OCI-LY1 (cell line): ENCODE measurements at regions not wholly inside any gene's neighbourhood (a gene's known extent, or its start where the extent isn't known, plus 50 kb on each side); places are given as distances from the start of the nearest gene placed in this dataset.
"Not testable (repeated sequence)": the region's sequence is repeated elsewhere in the genome, so short reads cannot be mapped to it uniquely, and the experiment has no call there.

Source experiments
- H2AFZ ChIP-seq: fragments of 200-600 bp; sonication (generic), shearing (Covaris generic); 2 replicates; pipeline ENCODE4 v1.6.0; 2014; ENCODE audit warnings: antibody characterized with exemption, mild to moderate bottlenecking, low read length
- H3F3A ChIP-seq: fragments of 200-600 bp; sonication (generic), shearing (Covaris generic); 2 replicates; pipeline ENCODE4 v1.6.0; 2014; ENCODE audit warnings: mild to moderate bottlenecking, antibody characterized with exemption, low read length, moderate library complexity; ENCODE audit not compliant: insufficient read depth
- H3K27ac ChIP-seq: fragments of 200-600 bp; sonication (generic); 2 replicates; pipeline ENCODE4 v1.5.1; 2014; ENCODE audit warnings: low read length, mixed run types, mild to moderate bottlenecking, low read depth; ENCODE audit not compliant: poor library complexity, severe bottlenecking
- H3K27me3 ChIP-seq: fragments of 200-600 bp; sonication (generic); 2 replicates; pipeline ENCODE4 v1.6.0; 2014; ENCODE audit warnings: antibody characterized with exemption, mild to moderate bottlenecking, low read length, moderate library complexity; ENCODE audit not compliant: insufficient read depth
- H3K36me3 ChIP-seq: fragments of 200-600 bp; sonication (generic); 2 replicates; pipeline ENCODE4 v1.6.1; 2014; ENCODE audit warnings: mild to moderate bottlenecking, antibody characterized with exemption, low read length, moderate library complexity, mixed read lengths; ENCODE audit not compliant: insufficient read depth
- H3K4me1 ChIP-seq: fragments of 200-600 bp; sonication (generic); 2 replicates; pipeline ENCODE4 v1.5.1; 2014; ENCODE audit warnings: mild to moderate bottlenecking, low read length, moderate library complexity; ENCODE audit not compliant: insufficient read depth, severe bottlenecking
- H3K4me2 ChIP-seq: fragments of 200-600 bp; sonication (generic), shearing (Covaris generic); 2 replicates; pipeline ENCODE4 v1.6.1; 2014; ENCODE audit warnings: low read length
- H3K4me3 ChIP-seq: fragments of 200-600 bp; sonication (generic); 2 replicates; pipeline ENCODE4 v1.5.1; 2014; ENCODE audit warnings: low read length, low read depth, mild to moderate bottlenecking, mixed read lengths; ENCODE audit not compliant: poor library complexity, severe bottlenecking
- H3K79me2 ChIP-seq: fragments of 200-600 bp; shearing (Covaris generic); 2 replicates; pipeline ENCODE4 v1.6.1; 2016; ENCODE audit warnings: mixed run types, low read length, mixed read lengths; ENCODE audit not compliant: insufficient read depth
- H3K9ac ChIP-seq: fragments of 200-600 bp; sonication (generic), shearing (Covaris generic); 2 replicates; pipeline ENCODE4 v1.6.1; 2014; ENCODE audit warnings: mild to moderate bottlenecking, low read length, mixed read lengths
- H3K9me2 ChIP-seq: fragments of 200-600 bp; sonication (generic), shearing (Covaris generic); 2 replicates; pipeline ENCODE4 v1.6.1; 2014; ENCODE audit warnings: low read depth, mild to moderate bottlenecking, low read length, mixed read lengths
- H3K9me3 ChIP-seq: fragments of 200-600 bp; shearing (Covaris generic); 2 replicates; pipeline ENCODE4 v1.6.1; 2014; ENCODE audit warnings: low read length, mixed read lengths
- H4K20me1 ChIP-seq: fragments of 200-600 bp; sonication (generic), shearing (Covaris generic); 2 replicates; pipeline ENCODE4 v1.6.0; 2016; ENCODE audit warnings: mild to moderate bottlenecking, low read length; ENCODE audit not compliant: insufficient read depth
- CTCF ChIP-seq: fragments of 200-600 bp; sonication (generic), shearing (Covaris generic); IDR thresholded peaks from 2 replicates; pipeline ENCODE4 v1.5.1; 2017; ENCODE audit warnings: mild to moderate bottlenecking, antibody characterized with exemption, low read length, moderate library complexity, mixed read lengths
- EZH2 ChIP-seq: fragments of 200-600 bp; sonication (generic), shearing (Covaris generic); IDR thresholded peaks from 2 replicates; pipeline ENCODE4 v1.8.0; 2017; ENCODE audit warnings: borderline replicate concordance, mixed run types, mild to moderate bottlenecking, antibody characterized with exemption, low read length, moderate library complexity, mixed read lengths

GRCh38 chr6:81948861-81949260, 196.4 kb upstream of the TENT5A start:
- Histone ChIP-seq H3K27ac (no peak overlapping the region), H3K9me2 (no peaks in the 10 kb centered on the region), H3K4me1 (no peaks in the 10 kb centered on the region), H3K27me3 (no peaks in the 10 kb centered on the region), H4K20me1 (no peaks in the 10 kb centered on the region), H3F3A (no peaks in the 10 kb centered on the region; the same call in 1 of the 2 replicates), H2AFZ (no peak overlapping the region), H3K4me3 (no peak overlapping the region), H3K79me2 (no peaks in the 10 kb centered on the region), H3K9me3 (no peaks in the 10 kb centered on the region), H3K4me2 (no peak overlapping the region), H3K9ac (no peak overlapping the region), H3K36me3 (no peaks in the 10 kb centered on the region)
- TF ChIP-seq EZH2: no peak

- not testable (repeated sequence) for H3K4me2 ChIP-seq, H4K20me1 ChIP-seq, H3F3A ChIP-seq, H3K27ac ChIP-seq, H3K4me1 ChIP-seq, H3K79me2 ChIP-seq, H3K9me3 ChIP-seq, H3K27me3 ChIP-seq, H3K36me3 ChIP-seq, H3K9me2 ChIP-seq, H2AFZ ChIP-seq, H3K4me3 ChIP-seq, H3K9ac ChIP-seq
Measured at GRCh38 chr6:81948196-81948595, 195.7 kb upstream of the TENT5A start.

GRCh38 chr6:81944661-81945060, 192.2 kb upstream of the TENT5A start:
- TF ChIP-seq EZH2: no peak
- no peak for TF ChIP-seq CTCF
- no peak overlapping the region for H3K27ac ChIP-seq
- no peaks in the 10 kb centered on the region for H3K79me2 ChIP-seq
- H3K4me2 ChIP-seq: no peak overlapping the region
- H3K9ac ChIP-seq: no peak overlapping the region
- H3K27me3 ChIP-seq: no peaks in the 10 kb centered on the region
- H3K9me3 ChIP-seq: no peaks in the 10 kb centered on the region
- H3K36me3 ChIP-seq: no peaks in the 10 kb centered on the region
- H4K20me1 ChIP-seq: no peaks in the 10 kb centered on the region
- no peak overlapping the region for H2AFZ ChIP-seq
- H3K9me2 ChIP-seq: no peaks in the 10 kb centered on the region
- no peaks in the 10 kb centered on the region for H3K4me1 ChIP-seq
- H3K4me3 ChIP-seq: no peak overlapping the region
- no peaks in the 10 kb centered on the region; the same call in 1 of the 2 replicates for H3F3A ChIP-seq

GRCh38 chr6:81942842-81943241, 190.4 kb upstream of the TENT5A start:
- not testable (repeated sequence) for H3F3A ChIP-seq, H3K79me2 ChIP-seq, H3K27ac ChIP-seq, H2AFZ ChIP-seq, H3K9ac ChIP-seq, H3K9me2 ChIP-seq, H3K4me2 ChIP-seq, H4K20me1 ChIP-seq, H3K9me3 ChIP-seq, H3K36me3 ChIP-seq, H3K4me1 ChIP-seq, H3K27me3 ChIP-seq, H3K4me3 ChIP-seq

GRCh38 chr6:81942067-81942370, 189.5 kb upstream of the TENT5A start:
- Histone ChIP-seq H2AFZ (no peak overlapping the region), H3F3A (no peaks in the 10 kb centered on the region; the same call in 1 of the 2 replicates), H3K36me3 (no peaks in the 10 kb centered on the region)

More at GRCh38 chr6:81942067-81942370, 189.5 kb upstream of the TENT5A start:
- H3K79me2 ChIP-seq: no peaks in the 10 kb centered on the region
- H3K27ac ChIP-seq: no peak overlapping the region
- no peak overlapping the region for H3K4me3 ChIP-seq
- no peak overlapping the region for H3K4me2 ChIP-seq
- no peak for TF ChIP-seq EZH2
- no peak for TF ChIP-seq CTCF
- no peaks in the 10 kb centered on the region for H3K9me2 ChIP-seq
- no peaks in the 10 kb centered on the region for H3K27me3 ChIP-seq
- no peaks in the 10 kb centered on the region for H3K9me3 ChIP-seq
- H3K9ac ChIP-seq: no peak overlapping the region
- H3K4me1 ChIP-seq: no peaks in the 10 kb centered on the region
- no peaks in the 10 kb centered on the region for H4K20me1 ChIP-seq
